Gastrocnemius medialis (tissue), 4 donors: ENCODE measurements at regions not wholly inside any gene's neighbourhood (a gene's known extent, or its start where the extent isn't known, plus 50 kb on each side); places are given as distances from the start of the nearest gene placed in this dataset.

Source experiments
- POLR2A ChIP-seq, 2 donors: fragments of 450-650 bp; IDR thresholded peaks; one replicate each; pipeline ENCODE4 v1.6.1; 2017; ENCODE audit warnings: antibody characterized with exemption in 2 of 2, mild to moderate bottlenecking in 2 of 2, moderate library complexity in 2 of 2
- TF ChIP-seq, protein P1 (sequence below), 5 experiments: fragments of 450-650 bp in 3 of 5; fragments of 200-600 bp in 2 of 5; sonication (generic) in 2 of 5; IDR thresholded peaks in 4 of 5; conservative IDR thresholded peaks in 1 of 5; 1 replicate in 4 of 5; 2 replicates in 1 of 5; pipeline ENCODE4 v1.5.1; 2016 to 2019; ENCODE audit warnings: antibody characterized with exemption in 5 of 5, mild to moderate bottlenecking in 3 of 5, moderate library complexity in 3 of 5

DNA sequence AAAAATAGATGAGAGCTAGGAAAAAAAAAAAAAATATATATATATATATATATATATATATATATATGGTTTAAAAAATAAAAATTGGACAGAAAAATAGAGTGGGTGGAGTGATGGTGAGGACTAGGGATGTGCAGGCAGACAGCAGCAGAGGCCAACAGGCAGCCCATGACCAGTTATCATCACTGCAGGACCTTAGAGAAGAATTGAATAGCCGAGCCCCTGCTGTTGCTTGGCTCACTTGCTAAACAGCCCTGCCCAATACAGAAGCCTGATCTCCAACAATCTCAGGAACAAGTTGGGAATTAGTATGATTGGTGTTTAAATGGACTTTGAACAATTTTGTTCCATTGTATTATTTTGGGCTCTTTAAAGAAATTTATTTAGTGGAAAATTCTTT lies 967.5 kb upstream of the PIK3C3 start:
- TF ChIP-seq, protein P1, sequence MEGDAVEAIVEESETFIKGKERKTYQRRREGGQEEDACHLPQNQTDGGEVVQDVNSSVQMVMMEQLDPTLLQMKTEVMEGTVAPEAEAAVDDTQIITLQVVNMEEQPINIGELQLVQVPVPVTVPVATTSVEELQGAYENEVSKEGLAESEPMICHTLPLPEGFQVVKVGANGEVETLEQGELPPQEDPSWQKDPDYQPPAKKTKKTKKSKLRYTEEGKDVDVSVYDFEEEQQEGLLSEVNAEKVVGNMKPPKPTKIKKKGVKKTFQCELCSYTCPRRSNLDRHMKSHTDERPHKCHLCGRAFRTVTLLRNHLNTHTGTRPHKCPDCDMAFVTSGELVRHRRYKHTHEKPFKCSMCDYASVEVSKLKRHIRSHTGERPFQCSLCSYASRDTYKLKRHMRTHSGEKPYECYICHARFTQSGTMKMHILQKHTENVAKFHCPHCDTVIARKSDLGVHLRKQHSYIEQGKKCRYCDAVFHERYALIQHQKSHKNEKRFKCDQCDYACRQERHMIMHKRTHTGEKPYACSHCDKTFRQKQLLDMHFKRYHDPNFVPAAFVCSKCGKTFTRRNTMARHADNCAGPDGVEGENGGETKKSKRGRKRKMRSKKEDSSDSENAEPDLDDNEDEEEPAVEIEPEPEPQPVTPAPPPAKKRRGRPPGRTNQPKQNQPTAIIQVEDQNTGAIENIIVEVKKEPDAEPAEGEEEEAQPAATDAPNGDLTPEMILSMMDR (IDR thresholded peaks at IDR 0.05 in 4 of 5, conservative IDR thresholded peaks at IDR 0.05 in 1 of 5): no peak
- TF ChIP-seq POLR2A (IDR thresholded peaks at IDR 0.05): no peak
